GM21360 (cell line): ENCODE measurements at regions not wholly inside any gene's neighbourhood (a gene's known extent, or its start where the extent isn't known, plus 50 kb on each side); places are given as distances from the start of the nearest gene placed in this dataset.

Experiments used
- ATAC-seq: cut with Tn5 transposase; IDR thresholded peaks from one replicate; pipeline ENCODE4 v1.9.1; 2021; ENCODE audit warnings: mild to moderate bottlenecking, moderate library complexity; ENCODE audit not compliant: unreplicated experiment

DNA sequence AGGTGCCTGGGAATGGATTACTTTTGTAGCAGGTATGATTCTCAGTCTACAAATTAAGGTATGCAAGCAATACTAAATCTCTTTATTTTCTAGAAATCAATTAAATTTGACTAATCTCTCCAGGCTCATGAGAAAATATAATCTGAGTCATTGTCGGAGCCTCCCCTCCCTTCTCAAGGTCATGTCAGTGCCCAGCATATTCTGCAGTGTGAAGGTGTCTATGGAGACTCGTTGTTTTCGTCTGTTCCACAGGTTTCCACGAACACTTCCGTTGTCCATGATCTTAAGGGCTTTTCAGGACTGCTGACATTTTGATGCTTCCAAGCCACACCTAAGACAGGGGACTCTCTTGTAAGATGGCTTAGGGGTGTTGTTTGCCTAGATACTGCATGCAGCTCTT is 56.6 kb upstream of the SCOC start:
- no peak for ATAC-seq

DNA sequence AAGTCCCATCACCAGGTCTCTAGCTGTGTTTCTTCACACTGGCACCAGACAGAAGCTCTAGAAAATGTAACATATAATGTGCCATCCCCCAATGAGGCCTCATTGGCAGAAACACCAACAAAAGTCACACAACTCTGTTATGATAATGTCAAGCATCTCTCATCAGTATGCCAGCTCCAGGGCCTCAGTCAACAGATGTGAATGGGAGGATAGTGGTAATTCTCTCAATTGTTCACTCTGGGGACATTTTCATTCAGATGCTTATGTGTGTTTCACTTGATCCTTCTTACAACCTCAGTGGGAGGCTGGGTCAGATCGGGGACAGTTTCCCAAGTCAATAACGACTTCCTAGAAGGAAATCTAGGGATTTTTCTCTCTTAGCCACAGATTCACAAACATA is 57.5 kb upstream of the SCOC start:
- no peak for ATAC-seq

DNA sequence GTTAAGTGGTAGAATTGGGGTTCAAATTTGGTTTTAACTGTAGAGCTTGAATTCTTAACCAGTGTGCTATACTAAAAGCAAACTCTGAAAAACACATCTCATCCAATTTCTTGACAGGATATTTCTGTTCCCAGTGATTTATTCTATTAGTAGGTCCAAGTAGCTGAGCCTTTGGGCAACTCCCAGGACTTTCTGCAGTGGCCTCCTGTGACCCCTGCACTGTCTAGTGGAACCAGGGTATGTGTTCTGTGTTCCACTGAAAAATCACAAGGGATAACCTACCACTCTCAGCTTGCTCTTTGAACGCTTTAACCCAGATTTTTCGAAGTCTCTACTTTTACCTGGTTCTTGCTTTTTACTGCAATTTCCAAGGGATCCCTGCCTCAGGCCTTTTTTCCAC is 58.0 kb upstream of the SCOC start:
- no peak for ATAC-seq

DNA sequence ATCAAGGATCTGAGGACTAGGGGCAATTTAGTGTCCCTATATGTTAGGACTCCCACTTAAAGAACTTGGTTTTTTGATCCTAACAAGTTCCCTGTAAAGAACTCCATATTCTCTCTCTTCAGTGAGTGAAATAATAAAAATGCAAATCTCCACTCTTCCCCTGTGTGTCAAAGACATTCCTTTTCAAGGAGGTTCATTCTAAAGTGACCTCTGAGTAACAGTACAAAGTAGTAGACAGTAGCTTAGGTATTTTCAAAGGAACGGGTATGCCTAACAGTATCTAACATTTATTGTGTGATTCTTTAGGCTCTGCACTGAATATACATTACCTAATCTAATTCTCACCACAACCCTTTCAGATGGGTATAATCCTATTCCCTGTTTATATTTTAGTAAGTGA is 58.4 kb upstream of the SCOC start:
- ATAC-seq: no peak

DNA sequence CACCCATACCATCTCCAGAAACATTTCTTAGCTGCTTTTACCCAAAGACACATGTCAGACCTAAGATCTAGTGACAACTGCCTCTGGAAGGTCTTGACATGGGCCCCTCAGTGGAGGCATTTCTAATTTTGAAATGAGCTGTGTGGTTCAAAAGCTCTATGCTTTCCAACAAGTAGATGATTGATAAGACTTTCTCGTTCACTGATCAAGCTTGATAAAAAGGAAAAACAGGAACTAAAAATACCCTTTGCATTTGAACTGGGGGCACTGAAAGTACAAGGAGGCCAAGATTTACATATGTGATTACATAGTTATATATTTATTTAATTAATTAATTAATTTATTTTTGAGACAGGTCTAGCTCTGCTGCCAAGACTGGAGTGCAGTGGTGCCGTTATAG is 61.3 kb upstream of the SCOC start:
- ATAC-seq: no peak

DNA sequence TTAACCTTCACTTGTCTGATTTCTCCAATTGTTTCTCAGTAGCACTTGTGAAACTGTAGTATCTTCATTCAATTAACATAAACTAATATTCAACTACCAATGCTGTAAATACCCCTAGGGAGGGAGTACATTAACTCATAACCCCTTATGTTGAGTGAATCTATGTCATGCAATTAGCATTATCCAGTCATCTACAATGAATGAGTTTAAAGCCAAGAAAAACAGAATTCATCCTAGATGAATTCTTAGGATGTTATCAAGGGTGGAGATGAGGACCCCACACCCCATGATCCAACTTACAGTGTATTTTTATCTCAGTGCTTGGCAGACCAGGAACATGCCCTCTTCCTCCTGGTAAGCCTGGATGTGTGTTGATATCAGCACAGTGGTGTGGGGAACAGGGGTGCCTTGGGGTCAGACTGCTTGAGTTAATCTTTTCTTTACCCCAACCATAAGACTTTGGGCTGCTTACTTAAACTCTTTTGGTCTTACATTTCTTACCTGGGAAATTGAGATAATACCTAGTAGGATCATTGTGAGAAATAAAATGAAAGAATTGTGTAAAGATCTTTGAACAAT is 62.1 kb upstream of the SCOC start:
- ATAC-seq: no peak

DNA sequence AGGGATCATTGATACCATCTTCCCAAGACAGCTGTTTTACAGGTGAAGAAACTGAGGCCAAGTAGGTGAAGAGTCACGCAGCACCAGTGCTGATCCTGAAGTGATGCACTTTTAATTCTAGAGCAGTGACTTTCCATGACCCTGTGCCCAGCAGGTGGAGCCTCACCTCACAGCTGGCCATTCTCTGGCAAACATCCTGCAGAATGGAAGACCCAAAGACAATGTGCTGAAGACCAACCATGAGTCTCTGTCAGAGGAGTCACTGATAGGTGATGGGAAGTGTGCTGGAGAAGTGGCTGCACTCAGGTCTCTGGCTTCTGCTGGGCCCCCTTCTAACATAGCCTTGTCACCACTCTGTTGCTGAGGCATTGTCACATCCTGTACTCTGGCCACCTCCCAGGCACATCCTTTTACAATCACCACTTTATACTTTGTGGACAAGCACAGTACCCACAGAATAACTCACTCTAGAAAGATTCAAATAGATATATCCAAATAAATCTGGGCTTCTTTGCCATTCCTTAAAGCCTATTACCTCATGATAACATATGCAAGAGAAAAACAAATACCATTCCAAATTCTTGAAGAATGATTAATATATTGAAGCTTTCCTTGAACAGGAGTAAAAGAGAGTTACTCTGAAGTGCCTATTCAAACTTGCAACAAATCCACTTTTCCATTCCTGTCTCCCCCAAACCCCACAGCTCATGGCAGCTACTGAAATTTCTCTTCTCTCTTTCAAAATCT is 64.1 kb upstream of the SCOC start:
- ATAC-seq: no peak

DNA sequence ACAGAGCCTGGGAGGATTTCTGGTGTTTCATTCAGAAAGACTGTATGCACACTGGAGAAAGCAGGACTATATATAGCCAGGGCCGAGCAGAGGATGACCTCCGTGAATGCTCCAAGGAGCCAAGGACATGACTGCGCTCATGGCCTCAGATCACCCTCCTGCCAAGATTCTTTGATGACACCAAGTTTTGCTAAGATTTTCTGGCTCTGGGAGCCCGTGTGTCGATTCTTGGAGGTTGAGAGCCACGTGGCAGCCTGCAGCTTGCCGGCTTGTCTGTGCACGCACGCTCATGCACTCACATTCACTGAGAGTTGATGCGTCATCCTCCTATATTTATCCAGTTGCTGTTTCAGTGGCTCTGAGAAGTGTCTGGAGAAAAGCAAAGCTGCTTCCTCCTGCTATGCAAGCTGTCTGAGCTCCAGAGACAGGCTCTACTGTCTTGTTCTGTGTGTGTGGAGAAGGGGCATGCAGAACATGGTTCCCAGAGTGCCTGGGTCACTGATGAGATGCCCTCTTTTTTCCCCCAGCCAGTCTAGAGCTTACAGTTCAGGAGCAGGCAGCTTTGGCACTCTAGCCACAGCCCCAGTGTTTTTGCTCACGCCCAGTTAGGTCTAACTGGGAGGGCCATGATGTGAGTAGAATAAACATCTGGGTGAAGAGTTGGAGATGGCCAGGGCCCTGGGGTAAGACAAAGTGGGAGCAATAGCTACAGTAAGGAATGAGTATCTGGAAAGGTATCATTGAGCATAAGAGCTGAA is 64.9 kb upstream of the SCOC start:
- ATAC-seq: no peak

DNA sequence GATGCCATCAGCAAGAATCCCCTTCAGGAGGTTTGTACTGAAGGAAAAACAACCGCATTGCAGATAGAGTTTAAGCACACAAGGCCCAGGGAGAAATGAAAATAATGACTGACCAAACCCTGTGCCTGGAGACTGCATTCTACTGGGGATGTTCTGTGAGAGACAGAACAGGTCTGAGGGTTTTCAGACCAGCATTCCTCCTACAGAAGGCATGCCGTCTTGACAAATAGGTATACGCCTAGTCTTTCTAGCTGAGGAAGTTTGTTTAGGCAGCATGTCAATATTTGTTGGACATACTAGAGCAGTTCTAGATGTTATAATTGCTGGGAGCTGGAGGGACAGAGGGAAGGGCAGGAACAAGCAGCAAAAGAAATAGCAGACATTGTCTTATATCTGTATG is 68.4 kb upstream of the SCOC start:
- ATAC-seq: no peak

DNA sequence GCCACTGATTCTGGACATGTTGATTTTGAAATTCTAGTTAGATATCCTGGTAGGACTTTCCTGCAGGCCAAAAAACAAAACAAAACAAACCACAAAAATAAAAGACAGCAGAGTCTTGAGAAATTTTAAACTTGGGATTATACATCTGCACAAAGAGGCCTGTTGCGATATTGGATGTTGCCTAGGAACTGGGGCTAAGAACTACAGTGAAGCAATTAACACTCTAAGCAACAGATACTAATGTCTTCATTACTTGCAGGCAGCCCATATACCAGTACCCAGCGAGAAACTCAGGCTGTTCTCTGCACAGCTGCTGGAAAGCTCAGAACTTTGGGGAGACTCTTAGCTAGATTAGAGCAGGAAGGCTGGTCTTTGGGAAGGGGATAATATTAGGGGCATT is 69.1 kb upstream of the SCOC start:
- no peak for ATAC-seq

DNA sequence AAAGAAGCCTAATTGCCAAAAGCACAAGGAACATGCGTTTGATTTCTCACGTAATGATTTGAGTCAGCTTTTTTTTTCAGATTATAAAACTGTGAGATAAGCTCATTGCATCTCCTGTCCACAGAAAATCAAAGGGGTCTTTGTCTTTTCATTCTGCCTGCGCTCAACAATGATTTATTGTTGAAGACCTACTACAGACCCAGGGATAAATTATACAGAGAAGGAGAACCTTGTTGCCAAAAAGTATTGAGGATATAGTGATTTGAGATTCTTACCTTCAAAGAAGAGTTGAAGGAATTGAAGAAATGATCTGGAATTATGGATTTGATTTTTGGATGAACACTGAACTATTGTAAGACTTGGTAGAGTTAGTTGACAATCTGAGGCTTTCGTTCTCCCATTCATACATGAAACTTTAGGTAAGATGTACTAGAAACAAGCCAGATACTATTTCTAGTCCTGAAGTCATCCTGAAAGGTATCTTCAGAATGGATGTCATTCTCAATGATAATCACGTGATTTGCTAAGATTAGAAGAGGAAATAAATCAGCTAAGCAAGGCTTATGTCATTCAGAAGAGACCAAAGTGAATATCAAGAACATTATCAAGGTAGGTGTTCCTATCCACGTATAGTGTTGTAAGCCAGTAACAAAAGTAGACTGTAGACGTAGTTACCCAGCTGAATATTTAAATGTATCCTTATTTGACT is 71.1 kb upstream of the SCOC start:
- no peak for ATAC-seq

DNA sequence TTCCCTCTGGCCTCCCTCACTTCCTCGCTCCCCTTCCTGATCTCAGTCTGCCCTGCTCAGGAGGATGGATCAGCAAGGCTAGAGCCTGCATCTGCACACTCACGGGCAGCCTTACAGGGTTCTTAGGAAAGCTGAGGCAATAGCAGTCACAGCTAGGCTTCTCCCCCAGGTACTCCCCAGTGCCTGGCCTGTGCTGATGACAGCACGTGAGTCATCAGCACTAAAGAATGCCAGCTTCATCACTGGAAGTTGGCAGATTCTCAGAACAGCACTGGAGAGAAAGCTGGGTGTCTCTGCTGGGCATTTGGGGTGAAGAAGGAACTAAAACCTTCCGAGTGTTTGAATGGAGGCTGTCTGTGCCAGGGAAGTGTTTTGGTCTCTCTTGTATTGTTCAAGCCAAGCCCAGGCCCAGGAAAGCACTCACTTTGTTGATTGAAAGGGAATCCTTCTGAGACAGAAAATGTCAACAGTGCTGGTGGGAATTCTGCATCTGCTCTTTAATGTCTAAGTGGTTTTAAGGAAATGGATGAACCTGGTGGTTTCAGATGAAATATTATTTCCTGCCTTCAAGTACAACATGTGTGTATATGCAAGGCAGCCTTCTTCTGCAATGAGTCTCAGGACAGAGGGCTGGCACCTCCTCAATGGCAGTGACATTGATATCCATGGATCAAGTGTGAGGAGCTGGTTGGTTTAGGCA is 73.0 kb upstream of the SCOC start:
- no peak for ATAC-seq

DNA sequence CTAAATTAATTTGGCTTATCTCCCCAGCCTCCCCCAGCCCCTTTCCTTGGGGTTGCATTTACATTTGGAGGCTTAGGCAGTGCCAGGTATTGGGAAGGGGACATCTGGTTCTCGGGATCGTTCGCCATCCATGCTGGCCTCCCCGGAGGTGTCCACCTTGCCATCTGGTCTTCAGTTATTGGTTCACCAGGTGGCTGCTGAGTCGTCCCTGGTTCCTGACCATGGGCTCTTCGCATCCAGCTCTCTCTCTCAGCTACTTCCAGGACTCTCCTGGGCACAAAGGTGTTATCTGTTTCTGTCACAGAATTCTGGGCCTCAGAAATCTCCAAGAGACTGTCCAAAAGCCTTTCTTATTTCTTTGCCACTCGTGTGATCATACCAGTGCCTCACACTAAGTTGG is 75.4 kb upstream of the SCOC start:
- no peak for ATAC-seq

DNA sequence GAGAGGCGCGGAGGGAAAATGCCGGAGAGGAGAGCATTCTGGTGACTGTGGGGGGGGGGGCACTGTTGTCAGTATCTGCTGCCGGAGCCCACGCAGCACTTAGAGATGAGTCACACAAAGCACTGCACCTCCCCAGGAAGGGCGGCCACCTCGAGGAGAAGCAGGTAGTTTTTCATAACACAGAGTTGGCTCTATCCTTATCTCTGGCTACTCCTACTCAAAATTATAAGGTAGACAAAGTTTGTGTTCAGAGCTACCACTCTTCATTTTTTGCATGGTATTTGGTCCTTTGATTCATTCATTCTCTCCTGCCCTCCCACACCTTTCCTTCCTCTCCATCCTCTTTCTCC is 76.2 kb upstream of the SCOC start:
- ATAC-seq: no peak

DNA sequence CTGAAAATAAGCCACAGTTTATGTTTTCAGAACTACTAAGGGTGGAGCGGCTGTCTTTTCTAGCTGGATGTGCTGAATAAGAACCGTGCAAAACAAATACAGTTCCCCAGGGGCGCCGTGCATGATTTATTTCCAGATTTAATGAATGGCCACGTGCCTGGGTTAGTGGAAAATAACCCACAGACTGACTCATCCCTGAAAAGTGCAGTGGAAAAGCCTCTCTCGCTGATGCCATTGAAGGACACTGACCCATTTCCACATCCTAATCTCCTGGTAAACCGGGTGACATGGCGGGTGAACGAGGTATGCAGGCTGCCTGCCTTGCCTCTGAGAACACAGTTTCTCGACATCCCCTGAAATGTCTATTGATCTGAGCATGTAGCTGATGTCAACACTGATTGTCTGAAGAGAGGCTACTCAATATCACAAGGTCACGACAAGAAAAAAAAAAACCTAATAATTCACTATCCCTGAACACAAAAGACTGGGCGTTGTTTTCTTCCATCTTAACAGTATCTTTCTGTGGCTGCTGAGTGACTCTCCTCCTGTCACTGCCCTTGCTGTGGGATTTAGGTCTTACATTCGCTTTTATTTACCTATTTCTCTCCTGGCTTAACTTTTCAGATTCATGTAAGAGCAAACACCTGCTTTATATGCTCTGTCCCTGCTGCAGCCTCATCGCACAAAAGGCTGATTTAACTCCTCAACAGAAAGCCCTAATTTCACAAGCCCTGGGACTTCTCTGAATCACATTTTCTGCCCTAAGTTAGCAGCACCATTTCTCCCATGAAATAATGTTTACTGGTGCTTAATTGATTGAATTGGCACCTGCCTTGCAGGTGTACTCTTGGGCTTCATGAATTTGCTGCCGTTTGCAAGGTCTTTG is 76.9 kb upstream of the SCOC start:
- no peak for ATAC-seq

DNA sequence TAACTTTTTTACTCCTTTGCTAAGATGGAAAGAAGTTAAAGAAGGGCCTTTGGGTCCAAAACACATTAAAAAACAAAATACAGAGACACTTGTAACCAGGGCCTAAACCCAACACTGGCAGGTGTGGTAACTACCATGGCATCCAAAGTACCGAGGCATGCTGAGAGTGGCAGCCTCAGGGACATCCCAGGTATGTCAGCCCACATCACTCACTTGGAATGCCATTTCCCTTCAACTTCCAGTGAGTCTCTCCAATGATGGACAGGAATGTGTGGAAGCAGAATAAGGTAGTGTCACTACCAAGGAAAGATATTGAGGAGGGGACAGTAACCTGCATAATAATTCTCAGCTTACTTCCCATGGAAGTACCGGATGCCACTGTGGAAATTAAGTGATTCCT is 79.5 kb upstream of the SCOC start:
- ATAC-seq: no peak

DNA sequence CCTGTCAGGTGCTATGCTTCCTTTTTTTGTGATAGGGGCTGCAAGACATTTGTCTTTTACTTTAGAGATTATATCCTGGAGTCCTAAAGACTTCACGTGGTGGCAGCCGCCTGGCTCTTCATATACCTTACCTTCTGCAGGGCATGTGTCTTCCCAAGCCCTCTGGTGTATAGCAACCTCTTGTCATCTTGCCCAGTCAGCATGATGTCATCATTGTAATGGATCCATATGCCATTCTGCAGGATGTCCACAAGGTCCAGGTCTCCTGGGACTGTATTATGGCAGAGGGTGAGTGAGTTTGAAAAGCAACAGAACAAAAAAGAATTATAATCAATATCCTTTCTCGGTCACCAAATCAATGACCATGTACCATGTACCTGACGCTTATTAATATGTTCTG is 82.2 kb upstream of the SCOC start:
- ATAC-seq: no peak

DNA sequence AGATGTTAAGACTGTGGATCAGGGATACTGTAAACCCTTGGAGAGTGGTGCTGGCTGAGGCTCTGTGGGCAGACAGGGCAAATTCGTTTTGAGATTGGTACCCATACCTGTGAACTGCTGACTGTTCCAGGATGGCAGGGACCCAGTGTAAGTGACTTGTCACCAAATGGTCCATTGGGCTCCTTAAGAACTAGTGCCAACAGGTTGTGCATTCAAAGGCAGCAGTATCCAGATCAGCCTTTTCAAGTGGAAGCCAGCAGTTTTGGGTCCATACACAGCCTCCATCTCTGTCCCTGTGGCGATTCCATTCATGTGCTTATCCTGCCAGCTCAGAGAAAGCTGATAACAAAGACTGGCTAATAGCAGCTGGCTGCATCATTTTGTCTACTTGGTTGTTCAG is 84.0 kb upstream of the SCOC start:
- ATAC-seq: no peak

DNA sequence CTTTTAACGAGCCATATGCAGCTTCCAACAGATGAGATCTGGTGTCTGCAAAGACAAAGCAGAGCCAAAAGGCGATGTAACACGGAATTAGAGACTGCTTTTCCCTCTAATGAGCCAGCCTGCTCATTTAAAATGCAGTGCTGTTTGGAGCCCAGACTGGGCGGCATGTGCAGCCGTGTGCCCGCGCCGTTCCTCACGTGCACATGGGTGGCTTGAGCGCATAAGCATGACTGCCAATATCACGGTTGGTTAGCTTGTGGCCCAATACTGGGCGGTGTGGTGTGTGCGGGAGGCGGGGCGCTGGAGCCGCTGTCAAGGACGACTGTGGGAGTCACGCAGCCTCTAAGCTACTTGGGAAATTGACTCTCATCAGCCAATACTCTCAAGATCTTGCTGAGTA is 87.0 kb upstream of the SCOC start:
- ATAC-seq: no peak

DNA sequence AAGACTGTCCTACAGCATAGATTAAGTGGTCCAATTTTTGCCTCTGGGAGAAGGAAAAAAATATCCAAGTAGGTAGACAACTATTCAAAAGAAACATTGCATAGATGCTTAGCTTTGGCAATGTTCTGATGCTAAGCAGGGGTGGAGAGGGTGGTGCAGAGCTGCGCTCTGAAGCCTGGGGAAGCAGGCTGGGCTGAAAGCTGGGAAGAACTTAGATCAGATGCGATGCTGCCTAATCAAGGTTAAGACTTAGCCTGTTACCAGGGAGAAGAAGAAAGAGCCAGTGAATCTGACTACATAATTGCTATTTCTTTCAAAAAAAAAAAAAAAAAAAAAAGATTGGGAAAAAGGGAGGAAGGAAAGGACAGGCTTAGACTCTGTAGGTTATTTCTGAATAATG is 89.0 kb upstream of the SCOC start:
- ATAC-seq: no peak
